Fibroblast of lung (primary cell): ENCODE measurements at regions not wholly inside any gene's neighbourhood (a gene's known extent, or its start where the extent isn't known, plus 50 kb on each side); places are given as distances from the start of the nearest gene placed in this dataset.
A peak's percentile ranks its signal among the peaks of the same experiment; 100 is the strongest.

Source experiments
- DNase-seq, 2 donors: peaks; one replicate each; pipeline versions ENCODE4 v3.0.0 to v3.0.0-alpha.2; 2010; ENCODE audit warnings: low read depth in 2 of 2
- H2AFZ ChIP-seq: 2 replicates; pipeline ENCODE4 v1.5.1; 2012; ENCODE audit warnings: low read length, control low read depth, inconsistent platforms
- H3K27ac ChIP-seq: 2 replicates; pipeline ENCODE4 v1.5.1; 2011; ENCODE audit warnings: low read length, control low read depth; ENCODE audit not compliant: insufficient read depth
- H3K27me3 ChIP-seq: 2 replicates; pipeline ENCODE4 v1.5.1; 2011; ENCODE audit warnings: mild to moderate bottlenecking, low read length; ENCODE audit not compliant: control insufficient read depth, insufficient read depth
- H3K36me3 ChIP-seq: 2 replicates; pipeline ENCODE4 v1.5.1; 2011; ENCODE audit warnings: low read length; ENCODE audit not compliant: control insufficient read depth, insufficient read depth
- H3K4me1 ChIP-seq: 2 replicates; pipeline ENCODE4 v1.5.1; 2011; ENCODE audit warnings: low read length; ENCODE audit not compliant: control insufficient read depth, insufficient read depth; ENCODE audit errors: extremely low read depth
- H3K4me2 ChIP-seq: 2 replicates; pipeline ENCODE4 v1.5.1; 2011; ENCODE audit warnings: low read length, control low read depth; ENCODE audit not compliant: insufficient read depth; ENCODE audit errors: extremely low read depth
- H3K4me3 ChIP-seq, 4 experiments: fragments of 200-600 bp in 1 of 4; sonication (generic) in 1 of 4; replicated peaks in 1 of 4; 2 replicates each; pipeline ENCODE4 v1.5.1; 2011 to 2016; ENCODE audit warnings: low read length in 4 of 4, low read depth in 3 of 4, mild to moderate bottlenecking in 3 of 4, control low read depth in 2 of 4, inconsistent platforms in 1 of 4, mixed read lengths in 1 of 4; ENCODE audit not compliant: insufficient read depth in 1 of 4; ENCODE audit errors: control extremely low read depth in 1 of 4
- H3K79me2 ChIP-seq: 2 replicates; pipeline ENCODE4 v1.5.1; 2012; ENCODE audit warnings: mild to moderate bottlenecking, low read length, inconsistent platforms; ENCODE audit not compliant: control insufficient read depth, insufficient read depth
- H3K9ac ChIP-seq: 2 replicates; pipeline ENCODE4 v1.5.1; 2011; ENCODE audit warnings: mild to moderate bottlenecking, low read length, control low read depth; ENCODE audit not compliant: insufficient read depth
- H3K9me3 ChIP-seq: 2 replicates; pipeline ENCODE4 v1.5.1; 2012; ENCODE audit warnings: low read depth, low read length; ENCODE audit not compliant: control insufficient read depth, insufficient read depth
- H4K20me1 ChIP-seq: 2 replicates; pipeline ENCODE4 v1.5.1; 2011; ENCODE audit warnings: low read length; ENCODE audit not compliant: control insufficient read depth, insufficient read depth; ENCODE audit errors: extremely low read depth
- CTCF ChIP-seq, 2 donors: IDR thresholded peaks in 1 of 2; conservative IDR thresholded peaks in 1 of 2; 1 replicate in 1 of 2; 2 replicates in 1 of 2; pipeline ENCODE4 v1.5.1; 2011 to 2012; ENCODE audit warnings: low read length in 2 of 2, control low read depth in 1 of 2, inconsistent platforms in 1 of 2, low read depth in 1 of 2, mild to moderate bottlenecking in 1 of 2
- EZH2 ChIP-seq: IDR thresholded peaks from 2 replicates; pipeline ENCODE4 v1.5.1; 2012; ENCODE audit warnings: low read length, control low read depth, mild to moderate bottlenecking; ENCODE audit errors: missing control alignments

- no peaks in the 10 kb centered on the region for H3K79me2 ChIP-seq
- no peaks in the 10 kb centered on the region for H4K20me1 ChIP-seq
- H3K4me3 ChIP-seq, result no peak overlapping the region
- no peak overlapping the region for H3K9ac ChIP-seq
- H3K27me3 ChIP-seq, result no peaks in the 10 kb centered on the region
- no peaks in the 10 kb centered on the region for H3K9me3 ChIP-seq
- no peak for DNase-seq
- no peaks in the 10 kb centered on the region for H3K36me3 ChIP-seq
- H2AFZ ChIP-seq, result no peak overlapping the region
- H3K4me1 ChIP-seq, result no peaks in the 10 kb centered on the region
- TF ChIP-seq EZH2 (no peak), CTCF (conservative IDR thresholded peaks at IDR 0.05 in 1 of 2, IDR thresholded peaks at IDR 0.05 in 1 of 2; ENCODE audit: low read depth in 1 of 2, low read length in 2 of 2) (no peak)
- H3K4me2 ChIP-seq, result no peak overlapping the region
- no peak overlapping the region for H3K27ac ChIP-seq
Observed at GRCh38 chr4:179544496-179544895, 2102.3 kb upstream of the AGA start.

- H3K27me3 ChIP-seq, result no peaks in the 10 kb centered on the region
- no peak overlapping the region for H3K9ac ChIP-seq
- peak in 1 of 2 donors; percentile 11 for DNase-seq
- H3K4me2 ChIP-seq, result no peak overlapping the region
- no peaks in the 10 kb centered on the region for H3K4me1 ChIP-seq
- H2AFZ ChIP-seq, result no peak overlapping the region
- no peaks in the 10 kb centered on the region for H3K36me3 ChIP-seq
- H3K79me2 ChIP-seq, result no peaks in the 10 kb centered on the region
- no peak overlapping the region for H3K4me3 ChIP-seq
- no peaks in the 10 kb centered on the region for H3K9me3 ChIP-seq
- no peak for TF ChIP-seq EZH2
- no peak for TF ChIP-seq CTCF (conservative IDR thresholded peaks at IDR 0.05 in 1 of 2, IDR thresholded peaks at IDR 0.05 in 1 of 2; ENCODE audit: low read depth in 1 of 2, low read length in 2 of 2)
- H3K27ac ChIP-seq, result no peak overlapping the region
- no peaks in the 10 kb centered on the region for H4K20me1 ChIP-seq
Observed at GRCh38 chr4:179552131-179552530, 2109.9 kb upstream of the AGA start.

- no peak overlapping the region for H3K9ac ChIP-seq
- peak in 1 of 2 donors; percentile 31 for DNase-seq
- no peak overlapping the region for H3K27ac ChIP-seq
- H3K36me3 ChIP-seq, result no peaks in the 10 kb centered on the region
- H2AFZ ChIP-seq, result no peak overlapping the region
- no peaks in the 10 kb centered on the region for H4K20me1 ChIP-seq
- H3K79me2 ChIP-seq, result no peaks in the 10 kb centered on the region
- H3K9me3 ChIP-seq, result no peaks in the 10 kb centered on the region
- no peaks in the 10 kb centered on the region for H3K27me3 ChIP-seq
- H3K4me1 ChIP-seq, result no peaks in the 10 kb centered on the region
- H3K4me3 ChIP-seq, result no peak overlapping the region
- TF ChIP-seq CTCF (conservative IDR thresholded peaks at IDR 0.05 in 1 of 2, IDR thresholded peaks at IDR 0.05 in 1 of 2; ENCODE audit: low read depth in 1 of 2, low read length in 2 of 2) (no peak), EZH2 (no peak)
- H3K4me2 ChIP-seq, result no peak overlapping the region
Observed at GRCh38 chr4:179563741-179564140, 2121.5 kb upstream of the AGA start.
